A549 (cell line): ENCODE measurements at regions not wholly inside any gene's neighbourhood (a gene's known extent, or its start where the extent isn't known, plus 50 kb on each side); places are given as distances from the start of the nearest gene placed in this dataset.
A peak's percentile ranks its signal among the peaks of the same experiment; 100 is the strongest.

Experiments used
- ATAC-seq, 2 experiments: fragments of 200-7000 bp in 1 of 2; fragments of >200 bp in 1 of 2; cut with Nextera tagmentation in 1 of 2; cut with Tn5 transposase in 1 of 2; 3 replicates each; pipeline versions ENCODE4 v1.8.0 to v1.9.1; 2018 to 2020; ENCODE audit warnings: mild to moderate bottlenecking in 1 of 2, moderate library complexity in 1 of 2
- CTCF ChIA-PET: fragments of 300-600 bp; sonication (Branson Sonifier 250); formaldehyde crosslinking; extraction: SDS; loops from one replicate; lab custom pipeline; 2021; ENCODE audit warnings: antibody characterized with exemption, inconsistent platforms; lab: Yijun Ruan, JAX
- POLR2A ChIA-PET: fragments of 350-600 bp; formaldehyde crosslinking; extraction: SDS; loops from one replicate; lab custom pipeline; 2021; ENCODE audit warnings: antibody characterized with exemption, inconsistent platforms; lab: Yijun Ruan, JAX
- DNase-seq, 2 experiments: peaks; one replicate each; pipeline versions ENCODE4 v3.0.0 to v3.0.0-alpha.2; 2011 to 2016; ENCODE audit warnings: low read depth in 1 of 2, low spot score in 1 of 2
- FAIRE-seq: peaks from 2 replicates; lab custom pipeline; 2011; peaks lifted over from hg19 to GRCh38; lab: Jason Lieb, UNC
- H3K27ac ChIP-seq, 2 experiments: fragments of >200 bp; sonication (Bioruptor Twin); formaldehyde crosslinking; 3 replicates each; pipeline ENCODE4 v1.5.1; 2016 to 2017
- H3K4me1 ChIP-seq: fragments of >200 bp; sonication (Bioruptor Twin); formaldehyde crosslinking; 3 replicates; pipeline ENCODE4 v1.6.1; 2016
- H3K4me2 ChIP-seq: fragments of >200 bp; sonication (Bioruptor Twin); formaldehyde crosslinking; 3 replicates; pipeline ENCODE4 v1.6.1; 2016
- H3K4me3 ChIP-seq: fragments of >200 bp; sonication (Bioruptor Twin); formaldehyde crosslinking; 3 replicates; pipeline ENCODE4 v1.5.1; 2016
- H3K9me3 ChIP-seq: fragments of >200 bp; sonication (Bioruptor Twin); formaldehyde crosslinking; 3 replicates; pipeline ENCODE4 v1.6.1; 2016
- BHLHE40 ChIP-seq: IDR thresholded peaks from 2 replicates; pipeline ENCODE4 v1.6.1; 2012; ENCODE audit warnings: low read depth, low read length, inconsistent platforms
- CBX2 ChIP-seq: fragments of 200-600 bp; sonication (generic); IDR thresholded peaks from 2 replicates; pipeline ENCODE4 v1.6.1; 2016; ENCODE audit warnings: low read depth, mild to moderate bottlenecking, borderline replicate concordance
- CEBPB ChIP-seq, 2 experiments: fragments of >200 bp in 1 of 2; sonication (Bioruptor Twin) in 1 of 2; formaldehyde crosslinking in 1 of 2; IDR thresholded peaks; 2 replicates each; pipeline ENCODE4 v1.6.1; 2012 to 2016
- CHD2 ChIP-seq: fragments of 150-350 bp; IDR thresholded peaks from 2 replicates; pipeline ENCODE4 v1.6.1; 2014; ENCODE audit warnings: low read length; ENCODE audit not compliant: partially characterized antibody
- FOXS1 ChIP-seq: fragments of 250-450 bp; sonication (Bioruptor Pico); IDR thresholded peaks from 2 replicates; pipeline ENCODE4 v1.5.0; 2020; ENCODE audit warnings: mild to moderate bottlenecking, moderate library complexity
- HEYL ChIP-seq: fragments of 250-450 bp; sonication (Bioruptor Pico); IDR thresholded peaks from 2 replicates; pipeline ENCODE4 v1.8.0; 2021; ENCODE audit warnings: mild to moderate bottlenecking, moderate library complexity
- HMGXB4 ChIP-seq: fragments of 250-450 bp; sonication (Bioruptor Pico); IDR thresholded peaks from 2 replicates; pipeline ENCODE4 v1.5.0; 2021; ENCODE audit warnings: mild to moderate bottlenecking, moderate library complexity, borderline replicate concordance
- HOXB5 ChIP-seq: fragments of 250-450 bp; sonication (Bioruptor Pico); IDR thresholded peaks from 2 replicates; pipeline ENCODE4 v1.5.0; 2020; ENCODE audit warnings: mild to moderate bottlenecking, moderate library complexity
- KDM1A ChIP-seq: fragments of 200-600 bp; sonication (generic); IDR thresholded peaks from 2 replicates; pipeline ENCODE4 v1.6.1; 2016; ENCODE audit warnings: low read depth, mild to moderate bottlenecking
- TFCP2L1 ChIP-seq: fragments of 250-450 bp; sonication (Bioruptor Pico); IDR thresholded peaks from 2 replicates; pipeline ENCODE4 v1.5.0; 2021; ENCODE audit warnings: mild to moderate bottlenecking
- TP53 ChIP-seq: fragments of 250-450 bp; sonication (Bioruptor Pico); IDR thresholded peaks from 2 replicates; pipeline ENCODE4 v1.5.0; 2021; ENCODE audit warnings: mild to moderate bottlenecking, moderate library complexity
- WGBS: methylation state at CpG from one replicate; pipeline ENCODE4 v1.1.6; 2017; ENCODE audit errors: missing lambda C conversion rate; 5-methylcytosine and 5-hydroxymethylcytosine counted together
- TF ChIP-seq, protein P1 (sequence below): IDR thresholded peaks from 2 replicates; pipeline ENCODE4 v1.6.1; 2012; ENCODE audit warnings: low read depth, borderline replicate concordance
- TF ChIP-seq, protein P2 (sequence below): fragments of 200-600 bp; sonication (generic); IDR thresholded peaks from 2 replicates; pipeline ENCODE4 v1.6.1; 2016; ENCODE audit warnings: antibody characterized with exemption, mild to moderate bottlenecking, moderate library complexity

GRCh38 chr5:30392897-30393296 lies 800.6 kb upstream of the CDH6 start:
- DNase-seq (no peak), FAIRE-seq (no peak), ATAC-seq (no peak)
- Histone ChIP-seq H3K4me2 (no peak overlapping the region), H3K4me3 (no peak overlapping the region), H3K4me1 (no peaks in the 10 kb centered on the region), H3K9me3 (no peaks in the 10 kb centered on the region), H3K27ac (no peak overlapping the region)
- TF ChIP-seq BHLHE40 (no peak), TFCP2L1 (no peak), HEYL (CRISPR knock-in tag) (no peak)
- CTCF ChIA-PET, result no interaction called here
- 47% methylated on average over 5 of the region's 5 CpGs for WGBS
- POLR2A ChIA-PET, result no interaction called here

DNA sequence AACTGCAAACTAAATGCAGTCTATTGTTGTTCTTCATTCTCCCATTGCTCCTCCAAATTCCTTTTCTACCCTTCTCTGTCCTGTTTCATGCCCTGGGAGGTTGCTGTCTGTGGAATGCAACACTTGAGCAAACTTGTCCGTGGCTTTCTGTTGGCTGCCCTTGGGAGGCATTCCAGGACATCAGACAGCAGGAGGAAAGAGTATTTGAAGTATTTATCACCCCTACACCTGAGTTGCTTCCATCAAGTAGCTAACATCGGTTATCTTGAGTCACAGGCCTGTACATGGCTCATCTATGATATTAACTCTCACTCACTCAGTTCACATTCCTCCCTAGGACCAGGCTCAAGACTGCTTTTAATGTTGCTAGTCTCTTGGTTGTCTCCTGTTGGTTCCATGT lies 803.4 kb upstream of the CDH6 start:
- WGBS, result 0% methylated on average over 2 of the region's 2 CpGs
- 0 out of 3 replicates have a peak, but pooled peaks cover 4% of the 10 kb centered on the region for H3K9me3 ChIP-seq
- ChIA-PET CTCF (no interaction called here), POLR2A (no interaction called here)
- no peak overlapping the region for H3K27ac ChIP-seq
- no peak for FAIRE-seq
- no peak for ATAC-seq
- no peak overlapping the region for H3K4me3 ChIP-seq
- H3K4me1 ChIP-seq, result no peaks in the 10 kb centered on the region
- no peak for DNase-seq
- no peak overlapping the region for H3K4me2 ChIP-seq
- TF ChIP-seq TP53 (CRISPR knock-in tag), result no peak

- TF ChIP-seq TP53 (CRISPR knock-in tag) (no peak), CBX2 (no peak), HMGXB4 (CRISPR knock-in tag) (no peak), CEBPB (IDR thresholded peaks at IDR 0.05) (no peak), HOXB5 (CRISPR knock-in tag) (no peak), CHD2 (no peak), KDM1A (no peak)
- TF ChIP-seq, protein P1, sequence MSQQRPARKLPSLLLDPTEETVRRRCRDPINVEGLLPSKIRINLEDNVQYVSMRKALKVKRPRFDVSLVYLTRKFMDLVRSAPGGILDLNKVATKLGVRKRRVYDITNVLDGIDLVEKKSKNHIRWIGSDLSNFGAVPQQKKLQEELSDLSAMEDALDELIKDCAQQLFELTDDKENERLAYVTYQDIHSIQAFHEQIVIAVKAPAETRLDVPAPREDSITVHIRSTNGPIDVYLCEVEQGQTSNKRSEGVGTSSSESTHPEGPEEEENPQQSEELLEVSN, result no peak
- TF ChIP-seq, all 56 proteins: peak for 0
- H3K27ac ChIP-seq, result no peak overlapping the region
- DNase-seq (no peak), ATAC-seq (no peak), FAIRE-seq (no peak)
- CTCF ChIA-PET, result no interaction called here
- POLR2A ChIA-PET, result no interaction called here
- WGBS, result 29% methylated on average over 3 of the region's 3 CpGs
- H3K4me3 ChIP-seq, result no peak overlapping the region
- 0 out of 3 replicates have a peak, but pooled peaks cover 4% of the 10 kb centered on the region for H3K9me3 ChIP-seq
- no peak overlapping the region for H3K4me2 ChIP-seq
- H3K4me1 ChIP-seq, result no peaks in the 10 kb centered on the region
These were observed 805.4 kb upstream of the CDH6 start for GRCh38 chr5:30387974-30388632.

- DNase-seq, result no peak
- no peak overlapping the region for H3K4me2 ChIP-seq
- WGBS, result 39% methylated on average over 2 of the region's 2 CpGs
- CTCF ChIA-PET, result no interaction called here
- no peak for FAIRE-seq
- H3K9me3 ChIP-seq, result 0 out of 3 replicates have a peak, but pooled peaks cover 4% of the 10 kb centered on the region
- TF ChIP-seq, protein P2, sequence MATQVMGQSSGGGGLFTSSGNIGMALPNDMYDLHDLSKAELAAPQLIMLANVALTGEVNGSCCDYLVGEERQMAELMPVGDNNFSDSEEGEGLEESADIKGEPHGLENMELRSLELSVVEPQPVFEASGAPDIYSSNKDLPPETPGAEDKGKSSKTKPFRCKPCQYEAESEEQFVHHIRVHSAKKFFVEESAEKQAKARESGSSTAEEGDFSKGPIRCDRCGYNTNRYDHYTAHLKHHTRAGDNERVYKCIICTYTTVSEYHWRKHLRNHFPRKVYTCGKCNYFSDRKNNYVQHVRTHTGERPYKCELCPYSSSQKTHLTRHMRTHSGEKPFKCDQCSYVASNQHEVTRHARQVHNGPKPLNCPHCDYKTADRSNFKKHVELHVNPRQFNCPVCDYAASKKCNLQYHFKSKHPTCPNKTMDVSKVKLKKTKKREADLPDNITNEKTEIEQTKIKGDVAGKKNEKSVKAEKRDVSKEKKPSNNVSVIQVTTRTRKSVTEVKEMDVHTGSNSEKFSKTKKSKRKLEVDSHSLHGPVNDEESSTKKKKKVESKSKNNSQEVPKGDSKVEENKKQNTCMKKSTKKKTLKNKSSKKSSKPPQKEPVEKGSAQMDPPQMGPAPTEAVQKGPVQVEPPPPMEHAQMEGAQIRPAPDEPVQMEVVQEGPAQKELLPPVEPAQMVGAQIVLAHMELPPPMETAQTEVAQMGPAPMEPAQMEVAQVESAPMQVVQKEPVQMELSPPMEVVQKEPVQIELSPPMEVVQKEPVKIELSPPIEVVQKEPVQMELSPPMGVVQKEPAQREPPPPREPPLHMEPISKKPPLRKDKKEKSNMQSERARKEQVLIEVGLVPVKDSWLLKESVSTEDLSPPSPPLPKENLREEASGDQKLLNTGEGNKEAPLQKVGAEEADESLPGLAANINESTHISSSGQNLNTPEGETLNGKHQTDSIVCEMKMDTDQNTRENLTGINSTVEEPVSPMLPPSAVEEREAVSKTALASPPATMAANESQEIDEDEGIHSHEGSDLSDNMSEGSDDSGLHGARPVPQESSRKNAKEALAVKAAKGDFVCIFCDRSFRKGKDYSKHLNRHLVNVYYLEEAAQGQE, result peak; percentile 59; the same call in 1 of the 2 replicates
- no peak for TF ChIP-seq FOXS1 (CRISPR knock-in tag)
- TF ChIP-seq, all 56 proteins: peak for 1
- H3K4me1 ChIP-seq, result no peaks in the 10 kb centered on the region
- H3K27ac ChIP-seq, result no peak overlapping the region
- ATAC-seq, result no peak
- POLR2A ChIA-PET, result no interaction called here
- H3K4me3 ChIP-seq, result no peak overlapping the region
These were observed 807.7 kb upstream of the CDH6 start for GRCh38 chr5:30385754-30386153.
